ENCODE measurements at regions not wholly inside any gene's neighbourhood (a gene's known extent, or its start where the extent isn't known, plus 50 kb on each side); places are given as distances from the start of the nearest gene placed in this dataset.
A peak's percentile ranks its signal among the peaks of the same experiment; 100 is the strongest.

GRCh38 chr6:135703007-135703406 is 148.5 kb upstream of the PDE7B start:
- no peak overlapping the region for H3K4me3 ChIP-seq (ENCODE audit: low read depth, low read length)
- TF ChIP-seq CTCF (IDR thresholded peaks at IDR 0.05; ENCODE audit: low read depth, low read length, missing control alignments): no peak
- DNase-seq (ENCODE audit: low read depth): no peak

GRCh38 chr6:135703621-135704020 is 147.9 kb upstream of the PDE7B start:
- no peak overlapping the region for H3K4me3 ChIP-seq (ENCODE audit: low read depth, low read length)
- peak; percentile 10 for DNase-seq (ENCODE audit: low read depth)
- no peak for TF ChIP-seq CTCF (IDR thresholded peaks at IDR 0.05; ENCODE audit: low read depth, low read length, missing control alignments)

GRCh38 chr6:135707426-135707825 is 144.1 kb upstream of the PDE7B start:
- TF ChIP-seq CTCF (IDR thresholded peaks at IDR 0.05; ENCODE audit: low read depth, low read length, missing control alignments): no peak
- DNase-seq (ENCODE audit: low read depth): no peak
- no peak overlapping the region for H3K4me3 ChIP-seq (ENCODE audit: low read depth, low read length)

- no peak overlapping the region for H3K4me3 ChIP-seq (ENCODE audit: low read depth, low read length)
- TF ChIP-seq CTCF (IDR thresholded peaks at IDR 0.05; ENCODE audit: low read depth, low read length, missing control alignments): no peak
- DNase-seq (ENCODE audit: low read depth): no peak
Observed at GRCh38 chr6:135710042-135710441, 141.5 kb upstream of the PDE7B start.

- TF ChIP-seq CTCF (IDR thresholded peaks at IDR 0.05; ENCODE audit: low read depth, low read length, missing control alignments): no peak
- DNase-seq (ENCODE audit: low read depth): no peak
- H3K4me3 ChIP-seq (ENCODE audit: low read depth, low read length): no peak overlapping the region
Observed at GRCh38 chr6:135722190-135722589, 129.3 kb upstream of the PDE7B start.

GRCh38 chr6:135722679-135723078 is 128.8 kb upstream of the PDE7B start:
- no peak overlapping the region for H3K4me3 ChIP-seq (ENCODE audit: low read depth, low read length)
- no peak for DNase-seq (ENCODE audit: low read depth)
- no peak for TF ChIP-seq CTCF (IDR thresholded peaks at IDR 0.05; ENCODE audit: low read depth, low read length, missing control alignments)

GRCh38 chr6:135728589-135728988 is 122.9 kb upstream of the PDE7B start:
- no peak for TF ChIP-seq CTCF (IDR thresholded peaks at IDR 0.05; ENCODE audit: low read depth, low read length, missing control alignments)
- no peak overlapping the region for H3K4me3 ChIP-seq (ENCODE audit: low read depth, low read length)
- DNase-seq (ENCODE audit: low read depth): no peak

All from GM12864 (cell line).